Esophagus muscularis mucosa (tissue), 4 donors: ENCODE measurements at regions not wholly inside any gene's neighbourhood (a gene's known extent, or its start where the extent isn't known, plus 50 kb on each side); places are given as distances from the start of the nearest gene placed in this dataset.

ENCODE experiments used
- EP300 ChIP-seq: sonication (generic); formaldehyde crosslinking; IDR thresholded peaks from one replicate; pipeline ENCODE4 v1.6.1; 2017; ENCODE audit warnings: antibody characterized with exemption
- POLR2A ChIP-seq: fragments of 450-650 bp; IDR thresholded peaks from one replicate; pipeline ENCODE4 v1.6.1; 2017; ENCODE audit warnings: antibody characterized with exemption, moderate library complexity, mild to moderate bottlenecking, low read depth
- TF ChIP-seq, protein P1 (sequence below), 3 experiments: fragments of 200-600 bp in 2 of 3; fragments of 450-650 bp in 1 of 3; sonication (generic) in 2 of 3; IDR thresholded peaks; one replicate each; pipeline ENCODE4 v1.5.1; 2017 to 2019; ENCODE audit warnings: antibody characterized with exemption in 3 of 3, mild to moderate bottlenecking in 2 of 3, moderate library complexity in 1 of 3

GRCh38 chr5:93099902-93100347, 481.1 kb downstream of the NR2F1-AS1 start:
- TF ChIP-seq POLR2A (no peak), EP300 (no peak)
- TF ChIP-seq, protein P1, sequence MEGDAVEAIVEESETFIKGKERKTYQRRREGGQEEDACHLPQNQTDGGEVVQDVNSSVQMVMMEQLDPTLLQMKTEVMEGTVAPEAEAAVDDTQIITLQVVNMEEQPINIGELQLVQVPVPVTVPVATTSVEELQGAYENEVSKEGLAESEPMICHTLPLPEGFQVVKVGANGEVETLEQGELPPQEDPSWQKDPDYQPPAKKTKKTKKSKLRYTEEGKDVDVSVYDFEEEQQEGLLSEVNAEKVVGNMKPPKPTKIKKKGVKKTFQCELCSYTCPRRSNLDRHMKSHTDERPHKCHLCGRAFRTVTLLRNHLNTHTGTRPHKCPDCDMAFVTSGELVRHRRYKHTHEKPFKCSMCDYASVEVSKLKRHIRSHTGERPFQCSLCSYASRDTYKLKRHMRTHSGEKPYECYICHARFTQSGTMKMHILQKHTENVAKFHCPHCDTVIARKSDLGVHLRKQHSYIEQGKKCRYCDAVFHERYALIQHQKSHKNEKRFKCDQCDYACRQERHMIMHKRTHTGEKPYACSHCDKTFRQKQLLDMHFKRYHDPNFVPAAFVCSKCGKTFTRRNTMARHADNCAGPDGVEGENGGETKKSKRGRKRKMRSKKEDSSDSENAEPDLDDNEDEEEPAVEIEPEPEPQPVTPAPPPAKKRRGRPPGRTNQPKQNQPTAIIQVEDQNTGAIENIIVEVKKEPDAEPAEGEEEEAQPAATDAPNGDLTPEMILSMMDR (IDR thresholded peaks at IDR 0.05): no peak
